GM12878 (cell line): ENCODE measurements at regions not wholly inside any gene's neighbourhood (a gene's known extent, or its start where the extent isn't known, plus 50 kb on each side); places are given as distances from the start of the nearest gene placed in this dataset.

ENCODE experiments used
- ATAC-seq: fragments of 200-7000 bp; cut with Tn5 transposase; 3 replicates; pipeline ENCODE4 v1.9.1; 2020; ENCODE audit warnings: mild to moderate bottlenecking, moderate library complexity
- BruUV-seq: library from RNA; stranded (reverse); fragments of 400-500 nt; replicated peaks from 2 replicates; lab custom pipeline; 2021; lab: Mats Ljungman, UMichigan
- CTCF ChIA-PET: fragments of 300-600 bp; sonication (Branson Sonifier 250); formaldehyde crosslinking; extraction: SDS; loops from one replicate; lab custom pipeline; 2021; ENCODE audit warnings: inconsistent platforms; lab: Yijun Ruan, JAX
- POLR2A ChIA-PET: fragments of 350-600 bp; formaldehyde crosslinking; extraction: SDS; loops from one replicate; lab custom pipeline; 2021; ENCODE audit warnings: inconsistent platforms; lab: Charles Lee
- RAD21 ChIA-PET: fragments of 300-600 bp; sonication (Branson Sonifier 250); formaldehyde crosslinking; loops from one replicate; lab custom pipeline; 2023; ENCODE audit warnings: antibody characterized with exemption; ENCODE audit not compliant: unreplicated experiment; lab: Charles Lee
- SMC1A ChIA-PET: fragments of 300-600 bp; sonication (Branson Sonifier 250); formaldehyde crosslinking; loops from one replicate; lab custom pipeline; 2023; ENCODE audit not compliant: unreplicated experiment, uncharacterized antibody; lab: Charles Lee
- DNase-seq: peaks from one replicate; pipeline ENCODE4 v3.0.0-alpha.2; 2011; ENCODE audit warnings: low read depth, low spot score
- FAIRE-seq: peaks from 3 replicates; lab custom pipeline; 2011; peaks lifted over from hg19 to GRCh38; lab: Jason Lieb, UNC
- H2AFZ ChIP-seq: 2 replicates; pipeline ENCODE4 v1.6.0; 2011; ENCODE audit warnings: low read depth, low read length, control low read depth; ENCODE audit not compliant: control insufficient read depth
- H3K27ac ChIP-seq: 2 replicates; pipeline ENCODE4 v1.5.1; 2011; ENCODE audit warnings: control low read depth; ENCODE audit not compliant: control insufficient read depth, insufficient read depth
- H3K27me3 ChIP-seq, 2 experiments: replicated peaks in 1 of 2; 2 replicates each; pipeline versions ENCODE4 v1.6.0 to v1.6.1; 2011; ENCODE audit warnings: low read length in 1 of 2; ENCODE audit not compliant: control insufficient read depth in 2 of 2, insufficient read depth in 2 of 2
- H3K36me3 ChIP-seq, 2 experiments: 2 replicates each; pipeline ENCODE4 v1.5.1; 2011; ENCODE audit warnings: low read length in 1 of 2; ENCODE audit not compliant: control insufficient read depth in 2 of 2, insufficient read depth in 2 of 2
- H3K4me1 ChIP-seq: 2 replicates; pipeline ENCODE4 v1.6.1; 2011; ENCODE audit warnings: mild to moderate bottlenecking, low read length, moderate library complexity, mixed read lengths; ENCODE audit not compliant: control insufficient read depth, insufficient read depth
- H3K4me2 ChIP-seq: 2 replicates; pipeline ENCODE4 v1.6.0; 2011; ENCODE audit warnings: control low read depth; ENCODE audit not compliant: control insufficient read depth, insufficient read depth
- H3K4me3 ChIP-seq: fragments of 200-600 bp; sonication (generic); 2 replicates; pipeline ENCODE4 v1.5.1; 2016
- H3K79me2 ChIP-seq: 2 replicates; pipeline ENCODE4 v1.6.0; 2011; ENCODE audit warnings: low read length; ENCODE audit not compliant: control insufficient read depth, insufficient read depth
- H3K9ac ChIP-seq: 2 replicates; pipeline ENCODE4 v1.8.0; 2011; ENCODE audit warnings: low read length, control low read depth, mixed read lengths; ENCODE audit not compliant: control insufficient read depth, insufficient read depth
- H3K9me3 ChIP-seq: replicated peaks from 3 replicates; pipeline ENCODE4 v1.5.1; 2011; ENCODE audit warnings: mild to moderate bottlenecking, low read length; ENCODE audit not compliant: control insufficient read depth, insufficient read depth
- H4K20me1 ChIP-seq: 2 replicates; pipeline ENCODE4 v1.6.0; 2011; ENCODE audit not compliant: control insufficient read depth, insufficient read depth
- BMI1 ChIP-seq: fragments of 450-650 bp; IDR thresholded peaks from 2 replicates; pipeline ENCODE4 v1.6.1; 2016; ENCODE audit warnings: mild to moderate bottlenecking, moderate library complexity, borderline replicate concordance
- BRCA1 ChIP-seq: IDR thresholded peaks from 2 replicates; pipeline ENCODE4 v1.6.1; 2011; ENCODE audit warnings: low read depth, low read length, improper control_type of control experiment
- CEBPB ChIP-seq, 2 experiments: fragments of 150-350 bp in 1 of 2; IDR thresholded peaks; 2 replicates each; pipeline ENCODE4 v1.6.1; 2012 to 2014; ENCODE audit warnings: low read depth in 2 of 2, low read length in 2 of 2, borderline replicate concordance in 1 of 2, inconsistent platforms in 1 of 2
- CHD4 ChIP-seq: fragments of 200-600 bp; sonication (generic); IDR thresholded peaks from 2 replicates; pipeline ENCODE4 v1.6.1; 2016; ENCODE audit warnings: mild to moderate bottlenecking
- CREM ChIP-seq: IDR thresholded peaks from 2 replicates; pipeline ENCODE4 v1.6.1; 2014; ENCODE audit warnings: antibody characterized with exemption, low read depth
- CTCF ChIP-seq, 3 experiments: IDR thresholded peaks in 2 of 3; conservative IDR thresholded peaks in 1 of 3; 2 replicates each; pipeline ENCODE4 v1.5.1; 2011; ENCODE audit warnings: low read depth in 3 of 3, low read length in 3 of 3, mild to moderate bottlenecking in 3 of 3, control low read depth in 2 of 3, moderate library complexity in 2 of 3, inconsistent platforms in 1 of 3, mixed read lengths in 1 of 3; ENCODE audit not compliant: control insufficient read depth in 2 of 3, insufficient read depth in 1 of 3; ENCODE audit errors: extremely low read depth in 1 of 3
- EZH2 ChIP-seq: IDR thresholded peaks from 2 replicates; pipeline ENCODE4 v1.6.1; 2012; ENCODE audit warnings: low read depth, mild to moderate bottlenecking, control low read depth, inconsistent platforms, low read length, borderline replicate concordance; ENCODE audit not compliant: control insufficient read depth
- IRF3 ChIP-seq: fragments of 450-650 bp; IDR thresholded peaks from 2 replicates; pipeline ENCODE4 v1.6.1; 2014; ENCODE audit warnings: mild to moderate bottlenecking
- PAX5 ChIP-seq: IDR thresholded peaks from 2 replicates; pipeline ENCODE4 v1.6.1; 2011; ENCODE audit warnings: low read depth, low read length, borderline replicate concordance
- RAD21 ChIP-seq: IDR thresholded peaks from 2 replicates; pipeline ENCODE4 v1.6.1; 2011; ENCODE audit warnings: mild to moderate bottlenecking, low read depth, low read length, moderate library complexity; ENCODE audit not compliant: insufficient read depth
- SMC3 ChIP-seq: IDR thresholded peaks from 2 replicates; pipeline ENCODE4 v1.6.1; 2011; ENCODE audit warnings: low read length, improper control_type of control experiment, borderline replicate concordance
- SP1 ChIP-seq: IDR thresholded peaks from one replicate; pipeline ENCODE4 v1.6.1; 2011; ENCODE audit warnings: low read depth, low read length
- USF1 ChIP-seq: IDR thresholded peaks from 2 replicates; pipeline ENCODE4 v1.6.1; 2011; ENCODE audit warnings: borderline replicate concordance, low read depth, mild to moderate bottlenecking, moderate library complexity, mixed read lengths, low read length; ENCODE audit not compliant: insufficient read depth; ENCODE audit errors: extremely low read length
- USF2 ChIP-seq: IDR thresholded peaks from 2 replicates; pipeline ENCODE4 v1.6.1; 2011; ENCODE audit warnings: low read depth, low read length, improper control_type of control experiment, borderline replicate concordance
- ZNF384 ChIP-seq: IDR thresholded peaks from 2 replicates; pipeline ENCODE4 v1.6.1; 2012; ENCODE audit warnings: low read depth, mild to moderate bottlenecking, low read length, improper control_type of control experiment, borderline replicate concordance
- WGBS: methylation state at CpG from one replicate; pipeline ENCODE4 v1.1.6; 2016; ENCODE audit warnings: low lambda C conversion rate; ENCODE audit not compliant: insufficient replicate concordance, insufficient coverage; ENCODE audit errors: missing lambda C conversion rate; 5-methylcytosine and 5-hydroxymethylcytosine counted together
- in situ Hi-C: fragments of 300-500 bp; cut with MboI; formaldehyde crosslinking; loops from 9 replicates; pipeline ENCODE4 v1.14.3; 2018; ENCODE audit warnings: mixed read lengths
- intact Hi-C: fragments of 100-400 bp; cut with micrococcal nuclease; formaldehyde crosslinking; loops from one replicate; pipeline ENCODE4 v1.14.2; 2022; ENCODE audit not compliant: unreplicated experiment

GRCh38 chr9:86637515-86637914 lies 283.3 kb upstream of the TUT7 start:
- peak; percentile 21; the same call in 1 of the 3 replicates for ATAC-seq
- H3K4me2 ChIP-seq: no peak overlapping the region
- ChIA-PET CTCF (interaction anchor here (0.8 to 2.4 kb wide), 4 partner anchors 39 to 688 kb away, joined by 3 to 7 read pairs (median 3); no protein-coding TSS in a partner anchor), SMC1A (interaction anchor here (1.7 kb wide), 1 partner anchor 687 kb away, joined by 4 read pairs; no protein-coding TSS in a partner anchor), POLR2A (no interaction called here), RAD21 (no interaction called here)
- no peak overlapping the region for H3K27ac ChIP-seq
- no TSS peak for BruUV-seq
- WGBS: 40% methylated on average over 11 of the region's 11 CpGs
- TF ChIP-seq SMC3 (peak; percentile 41; the same call in 1 of the 2 replicates), ZNF384 (no peak), CHD4 (no peak), USF2 (no peak), BRCA1 (no peak), CTCF (IDR thresholded peaks at IDR 0.05 in 2 of 3, conservative IDR thresholded peaks at IDR 0.05 in 1 of 3; ENCODE audit: control insufficient read depth in 2 of 3, extremely low read depth in 1 of 3, insufficient read depth in 1 of 3, low read depth in 3 of 3, low read length in 3 of 3) (peak; percentile 39 to 51 (median 49); a peak in 5 of 6 replicates), USF1 (no peak), CREM (no peak), PAX5 (no peak), CEBPB (IDR thresholded peaks at IDR 0.05; ENCODE audit: borderline replicate concordance in 1 of 2, low read depth in 2 of 2, low read length in 2 of 2) (no peak), SP1 (no peak), RAD21 (peak; percentile 14; the same call in 1 of the 2 replicates), IRF3 (no peak), EZH2 (no peak), BMI1 (no peak)
- no peaks in the 10 kb centered on the region for H3K4me1 ChIP-seq
- no peaks in the 10 kb centered on the region for H3K79me2 ChIP-seq
- intact Hi-C loops: no loop called here
- no peak overlapping the region for H3K4me3 ChIP-seq
- FAIRE-seq: no peak
- H3K9me3 ChIP-seq: no peaks in the 10 kb centered on the region
- no peak overlapping the region for H2AFZ ChIP-seq
- in situ Hi-C loops: loop anchor here (5.0 kb wide), 1 partner anchor 40 kb away; no protein-coding TSS in a partner anchor
- H3K27me3 ChIP-seq: no peaks in the 10 kb centered on the region
- no peak for DNase-seq
- H3K36me3 ChIP-seq: no peaks in the 10 kb centered on the region
- H3K9ac ChIP-seq: no peak overlapping the region
- no peaks in the 10 kb centered on the region for H4K20me1 ChIP-seq
